ENCODE measurements at regions not wholly inside any gene's neighbourhood (a gene's known extent, or its start where the extent isn't known, plus 50 kb on each side); places are given as distances from the start of the nearest gene placed in this dataset.

GRCh38 chr9:29440449-29440848 lies 1867.2 kb upstream of the C9orf72 start:
- no peak for TF ChIP-seq PKNOX1 (IDR thresholded peaks at IDR 0.05)
- TF ChIP-seq MLLT1 (IDR thresholded peaks at IDR 0.05): no peak
- no peak for TF ChIP-seq SREBF2 (IDR thresholded peaks at IDR 0.05; ENCODE audit: low read length)
- TF ChIP-seq E4F1 (IDR thresholded peaks at IDR 0.05; ENCODE audit: borderline replicate concordance, partially characterized antibody): no peak
- no peak for TF ChIP-seq ZNF384 (IDR thresholded peaks at IDR 0.05; ENCODE audit: borderline replicate concordance, low read depth, low read length)
- no peak for TF ChIP-seq ETV6 (conservative IDR thresholded peaks at IDR 0.05 in 1 of 2, IDR thresholded peaks at IDR 0.05 in 1 of 2; ENCODE audit: borderline replicate concordance in 1 of 2, low read depth in 1 of 2)
- TF ChIP-seq EZH2 (IDR thresholded peaks at IDR 0.05; ENCODE audit: borderline replicate concordance, control insufficient read depth, low read depth, low read length): no peak
- no peak for TF ChIP-seq JUND (IDR thresholded peaks at IDR 0.05; ENCODE audit: low read depth, low read length)
- no peak for TF ChIP-seq NRF1 (conservative IDR thresholded peaks at IDR 0.05; ENCODE audit: low read depth, low read length)
- TF ChIP-seq CTCF (IDR thresholded peaks at IDR 0.05 in 2 of 3, conservative IDR thresholded peaks at IDR 0.05 in 1 of 3; ENCODE audit: control insufficient read depth in 2 of 3, extremely low read depth in 1 of 3, insufficient read depth in 1 of 3, low read depth in 3 of 3, low read length in 3 of 3): no peak
- TF ChIP-seq BHLHE40 (IDR thresholded peaks at IDR 0.05; ENCODE audit: borderline replicate concordance in 1 of 2, low read depth in 2 of 2, low read length in 1 of 2): no peak
